IMR-90 (cell line): ENCODE measurements at regions not wholly inside any gene's neighbourhood (a gene's known extent, or its start where the extent isn't known, plus 50 kb on each side); places are given as distances from the start of the nearest gene placed in this dataset.

Experiments used
- ATAC-seq: fragments of 200-7000 bp; cut with Tn5 transposase; 2 replicates; pipeline ENCODE4 v1.9.1; 2020; ENCODE audit warnings: low read depth, mild to moderate bottlenecking, moderate library complexity
- BruUV-seq: library from RNA; stranded (reverse); fragments of 400-500 nt; replicated peaks from 2 replicates; lab custom pipeline; 2021; lab: Mats Ljungman, UMichigan
- CTCF ChIA-PET: fragments of 300-600 bp; formaldehyde crosslinking; extraction: SDS; loops from one replicate; lab custom pipeline; 2021; ENCODE audit warnings: antibody characterized with exemption; lab: Yijun Ruan, JAX
- POLR2A ChIA-PET: fragments of 300-600 bp; sonication (Branson Sonifier 250); formaldehyde crosslinking; loops from one replicate; lab custom pipeline; 2022; ENCODE audit warnings: antibody characterized with exemption; ENCODE audit not compliant: unreplicated experiment; lab: Charles Lee
- DNase-seq: peaks from one replicate; pipeline ENCODE4 v3.0.0; 2013
- H2AFZ ChIP-seq: replicated peaks from 2 replicates; pipeline ENCODE3; 2013; ENCODE audit warnings: low read length, mild to moderate bottlenecking; ENCODE audit not compliant: poor library complexity
- H2AK5ac ChIP-seq: 2 replicates; pipeline ENCODE4 v1.6.1; 2013; ENCODE audit warnings: low read depth, low read length, inconsistent platforms
- H2AK9ac ChIP-seq: replicated peaks from 2 replicates; pipeline ENCODE3; 2013; ENCODE audit warnings: mild to moderate bottlenecking, low read depth, low read length, moderate library complexity; ENCODE audit not compliant: poor library complexity
- H2BK120ac ChIP-seq: 2 replicates; pipeline ENCODE4 v1.6.1; 2013; ENCODE audit warnings: low read depth, low read length, inconsistent platforms
- H2BK15ac ChIP-seq: 3 replicates; pipeline ENCODE4 v1.6.1; 2013; ENCODE audit warnings: low read depth, low read length, inconsistent platforms
- H2BK20ac ChIP-seq: 2 replicates; pipeline ENCODE4 v1.6.1; 2013; ENCODE audit warnings: low read depth, mild to moderate bottlenecking, inconsistent platforms, low read length, moderate library complexity
- H2BK5ac ChIP-seq: 2 replicates; pipeline ENCODE4 v1.6.1; 2013; ENCODE audit warnings: mild to moderate bottlenecking, low read depth, low read length, inconsistent platforms; ENCODE audit not compliant: poor library complexity, severe bottlenecking
- H3K14ac ChIP-seq: replicated peaks from 2 replicates; pipeline ENCODE4 v1.6.1; 2013; ENCODE audit warnings: low read depth, low read length, inconsistent platforms
- H3K18ac ChIP-seq: 2 replicates; pipeline ENCODE4 v1.6.1; 2013; ENCODE audit warnings: low read depth, low read length, control low read depth
- H3K23ac ChIP-seq: 2 replicates; pipeline ENCODE4 v1.6.1; 2013; ENCODE audit warnings: low read depth, low read length, inconsistent platforms
- H3K27ac ChIP-seq: 2 replicates; pipeline ENCODE4 v1.5.1; 2013; ENCODE audit warnings: mild to moderate bottlenecking, control low read depth, low read length; ENCODE audit not compliant: insufficient read depth
- H3K27me3 ChIP-seq: 2 replicates; pipeline ENCODE4 v1.6.1; 2013; ENCODE audit warnings: low read length; ENCODE audit not compliant: control insufficient read depth, insufficient read depth
- H3K36me3 ChIP-seq: 2 replicates; pipeline ENCODE4 v1.6.1; 2013; ENCODE audit warnings: low read length, mixed read lengths; ENCODE audit not compliant: control insufficient read depth, insufficient read depth
- H3K4ac ChIP-seq: 2 replicates; pipeline ENCODE4 v1.6.1; 2013; ENCODE audit warnings: low read depth, low read length, inconsistent platforms
- H3K4me1 ChIP-seq: 2 replicates; pipeline ENCODE4 v1.6.1; 2013; ENCODE audit warnings: low read length, mixed read lengths; ENCODE audit not compliant: control insufficient read depth, insufficient read depth
- H3K4me2 ChIP-seq: 2 replicates; pipeline ENCODE4 v1.6.1; 2013; ENCODE audit warnings: low read depth, mild to moderate bottlenecking, control low read depth, low read length, moderate library complexity
- H3K4me3 ChIP-seq: 2 replicates; pipeline ENCODE4 v1.5.1; 2013; ENCODE audit warnings: low read depth, mild to moderate bottlenecking, control low read depth, low read length, moderate library complexity; ENCODE audit not compliant: insufficient read depth
- H3K56ac ChIP-seq: 2 replicates; pipeline ENCODE4 v1.6.1; 2013; ENCODE audit warnings: low read length, inconsistent platforms; ENCODE audit not compliant: insufficient read depth; ENCODE audit errors: extremely low read depth
- H3K79me1 ChIP-seq, 2 experiments: 2 replicates each; pipeline ENCODE4 v1.6.1; 2013; ENCODE audit warnings: low read length in 2 of 2, inconsistent platforms in 1 of 2, low read depth in 1 of 2
- H3K9ac ChIP-seq: 2 replicates; pipeline ENCODE4 v1.6.1; 2013; ENCODE audit warnings: low read depth, low read length, control low read depth
- H3K9me1 ChIP-seq: 2 replicates; pipeline ENCODE4 v1.6.1; 2013; ENCODE audit warnings: low read length, inconsistent platforms; ENCODE audit not compliant: insufficient read depth
- H3K9me3 ChIP-seq: 2 replicates; pipeline ENCODE4 v1.6.1; 2013; ENCODE audit warnings: low read length; ENCODE audit not compliant: control insufficient read depth, insufficient read depth
- H4K20me1 ChIP-seq: 2 replicates; pipeline ENCODE4 v1.6.1; 2013; ENCODE audit warnings: low read length, inconsistent platforms; ENCODE audit not compliant: insufficient read depth
- H4K5ac ChIP-seq: 2 replicates; pipeline ENCODE4 v1.6.1; 2013; ENCODE audit warnings: mild to moderate bottlenecking, low read depth, low read length, control low read depth
- H4K8ac ChIP-seq, 2 experiments: 2 replicates each; pipeline ENCODE4 v1.6.1; 2013; ENCODE audit warnings: low read depth in 2 of 2, low read length in 2 of 2, control low read depth in 1 of 2, inconsistent platforms in 1 of 2
- H4K91ac ChIP-seq: 2 replicates; pipeline ENCODE4 v1.6.1; 2013; ENCODE audit warnings: low read depth, low read length, inconsistent platforms; ENCODE audit not compliant: insufficient read depth
- CEBPB ChIP-seq: IDR thresholded peaks from 2 replicates; pipeline ENCODE4 v1.6.1; 2012; ENCODE audit warnings: low read depth, low read length, improper control_type of control experiment
- MXI1 ChIP-seq: IDR thresholded peaks from 2 replicates; pipeline ENCODE4 v1.6.1; 2012; ENCODE audit warnings: low read depth, mild to moderate bottlenecking, low read length, moderate library complexity, borderline replicate concordance
- NFE2L2 ChIP-seq: fragments of 150-350 bp; IDR thresholded peaks from 2 replicates; pipeline ENCODE4 v1.6.1; 2016; ENCODE audit warnings: low read depth, mild to moderate bottlenecking, low read length
- whole genome bisulfite sequencing, 2 experiments: methylation state at CpG; one replicate each; pipeline versions ENCODE4 v1.1.5 to v1.1.7; 2013; ENCODE audit warnings: missing lambda C conversion rate in 2 of 2; ENCODE audit not compliant: insufficient read length in 1 of 2; ENCODE audit errors: extremely low coverage in 2 of 2; 5-methylcytosine and 5-hydroxymethylcytosine counted together
- dilution Hi-C: fragments of 300-500 bp; cut with HindIII; formaldehyde crosslinking; loops from one replicate; pipeline ENCODE4 v1.14.3; 2018; ENCODE audit warnings: low sequenced_read_pairs; ENCODE audit not compliant: unreplicated experiment
- in situ Hi-C: fragments of 300-500 bp; cut with MboI; formaldehyde crosslinking; loops from 3 replicates; pipeline ENCODE4 v1.14.3; 2019; ENCODE audit warnings: low sequenced_read_pairs, inconsistent platforms, mixed read lengths
- intact Hi-C: fragments of 100-400 bp; cut with micrococcal nuclease; formaldehyde crosslinking; loops from 2 replicates; pipeline ENCODE4 v1.10.0; 2022
- TF ChIP-seq, protein P1 (sequence below): conservative IDR thresholded peaks from 2 replicates; pipeline ENCODE4 v1.5.1; 2012; ENCODE audit warnings: mild to moderate bottlenecking, low read depth, low read length, improper control_type of control experiment

DNA sequence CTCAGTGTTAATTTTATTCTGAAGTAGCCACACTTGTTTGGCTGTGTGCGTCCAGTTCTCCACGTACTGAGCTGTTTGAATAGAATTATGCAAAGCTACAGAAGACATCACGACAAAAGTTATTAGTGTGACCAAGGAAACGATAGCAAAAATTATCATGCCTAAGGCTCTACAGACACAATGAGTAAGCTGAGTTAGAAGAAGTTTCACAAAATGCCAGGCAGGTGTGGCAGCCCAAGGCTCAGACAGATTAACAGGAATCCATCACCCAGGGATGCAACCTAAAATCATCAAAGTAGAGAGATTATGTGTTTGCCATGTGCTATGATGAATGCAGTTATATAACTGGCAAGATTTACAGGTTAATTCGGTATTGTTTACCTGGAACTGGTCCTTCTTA lies 73.1 kb upstream of the INCENP start:
- Histone ChIP-seq H3K27me3 (peaks cover 18% of the 10 kb centered on the region), H3K9ac (no peak overlapping the region), H4K5ac (no peak overlapping the region), H2BK20ac (no peak overlapping the region), H3K4ac (no peak overlapping the region), H4K20me1 (no peaks in the 10 kb centered on the region), H3K9me3 (no peaks in the 10 kb centered on the region), H3K23ac (no peak overlapping the region), H2BK120ac (no peak overlapping the region), H3K4me1 (no peaks in the 10 kb centered on the region), H3K4me3 (no peak overlapping the region), H3K56ac (no peak overlapping the region), H4K8ac (no peak overlapping the region), H3K14ac (no peak overlapping the region), H3K4me2 (no peak overlapping the region), H3K9me1 (no peaks in the 10 kb centered on the region), H2AFZ (no peak overlapping the region), H3K79me1 (no peaks in the 10 kb centered on the region), H2AK9ac (no peak overlapping the region), H2AK5ac (no peak overlapping the region), H3K36me3 (no peaks in the 10 kb centered on the region), H3K18ac (no peak overlapping the region), H3K27ac (no peak overlapping the region), H2BK5ac (no peak overlapping the region), H2BK15ac (no peak overlapping the region), H4K91ac (no peak overlapping the region)
- no peak for ATAC-seq
- CTCF ChIA-PET = no interaction called here
- TF ChIP-seq MXI1 = no peak
- TF ChIP-seq, protein P1, sequence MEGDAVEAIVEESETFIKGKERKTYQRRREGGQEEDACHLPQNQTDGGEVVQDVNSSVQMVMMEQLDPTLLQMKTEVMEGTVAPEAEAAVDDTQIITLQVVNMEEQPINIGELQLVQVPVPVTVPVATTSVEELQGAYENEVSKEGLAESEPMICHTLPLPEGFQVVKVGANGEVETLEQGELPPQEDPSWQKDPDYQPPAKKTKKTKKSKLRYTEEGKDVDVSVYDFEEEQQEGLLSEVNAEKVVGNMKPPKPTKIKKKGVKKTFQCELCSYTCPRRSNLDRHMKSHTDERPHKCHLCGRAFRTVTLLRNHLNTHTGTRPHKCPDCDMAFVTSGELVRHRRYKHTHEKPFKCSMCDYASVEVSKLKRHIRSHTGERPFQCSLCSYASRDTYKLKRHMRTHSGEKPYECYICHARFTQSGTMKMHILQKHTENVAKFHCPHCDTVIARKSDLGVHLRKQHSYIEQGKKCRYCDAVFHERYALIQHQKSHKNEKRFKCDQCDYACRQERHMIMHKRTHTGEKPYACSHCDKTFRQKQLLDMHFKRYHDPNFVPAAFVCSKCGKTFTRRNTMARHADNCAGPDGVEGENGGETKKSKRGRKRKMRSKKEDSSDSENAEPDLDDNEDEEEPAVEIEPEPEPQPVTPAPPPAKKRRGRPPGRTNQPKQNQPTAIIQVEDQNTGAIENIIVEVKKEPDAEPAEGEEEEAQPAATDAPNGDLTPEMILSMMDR = no peak
- no peak for TF ChIP-seq CEBPB
- TF ChIP-seq NFE2L2 = no peak
- WGBS, 2 experiments = no CpG with 5 or more reads among the region's 5 CpGs
- intact Hi-C loops = no loop called here
- no peak for DNase-seq
- dilution Hi-C loops = no loop called here
- POLR2A ChIA-PET = no interaction called here
- BruUV-seq = no TSS peak
- in situ Hi-C loops = no loop called here
